SU-DHL-6 (cell line): ENCODE measurements at regions not wholly inside any gene's neighbourhood (a gene's known extent, or its start where the extent isn't known, plus 50 kb on each side); places are given as distances from the start of the nearest gene placed in this dataset.

Source experiments
- H2AFZ ChIP-seq: fragments of 200-600 bp; sonication (generic); 2 replicates; pipeline ENCODE4 v1.6.1; 2014; ENCODE audit warnings: low read depth, mild to moderate bottlenecking, moderate library complexity, mixed read lengths, antibody characterized with exemption, low read length; ENCODE audit not compliant: severe bottlenecking
- H3F3A ChIP-seq: fragments of 200-600 bp; shearing (Covaris generic); 2 replicates; pipeline ENCODE4 v1.6.0; 2016; ENCODE audit warnings: antibody characterized with exemption, mild to moderate bottlenecking; ENCODE audit not compliant: insufficient read depth
- H3K27ac ChIP-seq: fragments of 200-600 bp; sonication (generic); 2 replicates; pipeline ENCODE4 v1.5.1; 2016; ENCODE audit warnings: low read depth, mild to moderate bottlenecking, low read length, moderate library complexity, mixed read lengths
- H3K27me3 ChIP-seq: fragments of 200-600 bp; sonication (generic), shearing (Covaris generic); 2 replicates; pipeline ENCODE4 v1.6.0; 2014; ENCODE audit warnings: mild to moderate bottlenecking, low read length
- H3K36me3 ChIP-seq: fragments of 200-600 bp; sonication (generic); 2 replicates; pipeline ENCODE4 v1.6.1; 2014; ENCODE audit warnings: mild to moderate bottlenecking, low read length, mixed read lengths
- H3K4me2 ChIP-seq: fragments of 300-600, 200-600 bp; shearing (Covaris generic), sonication (generic); 2 replicates; pipeline ENCODE4 v1.6.0; 2014; ENCODE audit warnings: low read length, low read depth, mild to moderate bottlenecking; ENCODE audit not compliant: poor library complexity, severe bottlenecking
- H3K4me3 ChIP-seq: fragments of 200-600 bp; sonication (generic); 2 replicates; pipeline ENCODE4 v1.5.1; 2014; ENCODE audit warnings: antibody characterized with exemption, low read length, mild to moderate bottlenecking, mixed read lengths; ENCODE audit not compliant: insufficient read depth, poor library complexity, severe bottlenecking
- H3K79me2 ChIP-seq: fragments of 200-600 bp; sonication (generic); 2 replicates; pipeline ENCODE4 v1.6.1; 2014; ENCODE audit warnings: mild to moderate bottlenecking, low read length, moderate library complexity; ENCODE audit not compliant: insufficient read depth
- H3K9ac ChIP-seq: fragments of 200-600 bp; sonication (generic); 2 replicates; pipeline ENCODE4 v1.7.0; 2014; ENCODE audit warnings: mild to moderate bottlenecking, low read length
- H3K9me2 ChIP-seq: fragments of 200-600 bp; sonication (generic); replicated peaks from 2 replicates; pipeline ENCODE4 v1.6.1; 2014; ENCODE audit warnings: low read length; ENCODE audit not compliant: insufficient read depth
- H3K9me3 ChIP-seq: fragments of 200-600 bp; sonication (generic); 2 replicates; pipeline ENCODE4 v1.6.1; 2014; ENCODE audit warnings: low read length, mixed read lengths; ENCODE audit not compliant: insufficient read depth
- H4K20me1 ChIP-seq: fragments of 200-600 bp; sonication (generic); 2 replicates; pipeline ENCODE4 v1.6.1; 2014; ENCODE audit warnings: low read depth, mild to moderate bottlenecking, antibody characterized with exemption, low read length, moderate library complexity, mixed read lengths
- EZH2phosphoT487 ChIP-seq: fragments of 200-600 bp; sonication (generic), shearing (Covaris generic); conservative IDR thresholded peaks from 2 replicates; pipeline ENCODE4 v1.6.1; 2018; ENCODE audit warnings: mild to moderate bottlenecking, antibody characterized with exemption, low read length, moderate library complexity, mixed read lengths
- TF ChIP-seq, protein P1 (sequence below): fragments of 200-600 bp; sonication (generic); IDR thresholded peaks from one replicate; pipeline ENCODE4 v1.5.1; 2017; ENCODE audit warnings: antibody characterized with exemption, mild to moderate bottlenecking, low read length, moderate library complexity; ENCODE audit not compliant: insufficient read depth, poor library complexity, severe bottlenecking

DNA sequence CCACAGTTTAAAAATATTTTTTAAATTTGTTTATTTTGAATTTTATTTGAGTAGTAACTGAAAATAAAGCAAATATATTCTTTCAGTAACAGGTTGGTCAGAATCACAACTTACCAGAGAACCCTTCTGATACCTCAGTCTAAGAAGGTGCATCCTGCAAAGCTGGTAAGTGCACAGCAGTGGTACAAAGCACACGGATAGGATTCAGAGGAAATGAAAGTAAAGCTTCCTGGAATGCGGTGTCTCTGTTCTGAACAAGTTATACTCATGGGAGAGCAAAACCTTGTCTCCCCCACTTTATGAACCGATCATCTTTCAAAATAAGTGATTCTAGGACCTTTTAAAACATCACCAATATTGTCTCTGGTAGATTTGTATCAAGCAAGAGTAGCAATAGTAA lies 398.3 kb downstream of the TMX3 start:
- no peak overlapping the region for H3K4me2 ChIP-seq
- H3K9ac ChIP-seq: no peak overlapping the region
- no peaks in the 10 kb centered on the region for H3F3A ChIP-seq
- H3K9me3 ChIP-seq: no peaks in the 10 kb centered on the region
- TF ChIP-seq, protein P1, sequence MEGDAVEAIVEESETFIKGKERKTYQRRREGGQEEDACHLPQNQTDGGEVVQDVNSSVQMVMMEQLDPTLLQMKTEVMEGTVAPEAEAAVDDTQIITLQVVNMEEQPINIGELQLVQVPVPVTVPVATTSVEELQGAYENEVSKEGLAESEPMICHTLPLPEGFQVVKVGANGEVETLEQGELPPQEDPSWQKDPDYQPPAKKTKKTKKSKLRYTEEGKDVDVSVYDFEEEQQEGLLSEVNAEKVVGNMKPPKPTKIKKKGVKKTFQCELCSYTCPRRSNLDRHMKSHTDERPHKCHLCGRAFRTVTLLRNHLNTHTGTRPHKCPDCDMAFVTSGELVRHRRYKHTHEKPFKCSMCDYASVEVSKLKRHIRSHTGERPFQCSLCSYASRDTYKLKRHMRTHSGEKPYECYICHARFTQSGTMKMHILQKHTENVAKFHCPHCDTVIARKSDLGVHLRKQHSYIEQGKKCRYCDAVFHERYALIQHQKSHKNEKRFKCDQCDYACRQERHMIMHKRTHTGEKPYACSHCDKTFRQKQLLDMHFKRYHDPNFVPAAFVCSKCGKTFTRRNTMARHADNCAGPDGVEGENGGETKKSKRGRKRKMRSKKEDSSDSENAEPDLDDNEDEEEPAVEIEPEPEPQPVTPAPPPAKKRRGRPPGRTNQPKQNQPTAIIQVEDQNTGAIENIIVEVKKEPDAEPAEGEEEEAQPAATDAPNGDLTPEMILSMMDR: no peak
- TF ChIP-seq EZH2phosphoT487: no peak
- H3K9me2 ChIP-seq: no peaks in the 10 kb centered on the region
- no peak overlapping the region for H3K27ac ChIP-seq
- H2AFZ ChIP-seq: no peak overlapping the region
- no peaks in the 10 kb centered on the region for H3K36me3 ChIP-seq
- H3K4me3 ChIP-seq: no peak overlapping the region
- H3K79me2 ChIP-seq: no peaks in the 10 kb centered on the region
- no peaks in the 10 kb centered on the region for H4K20me1 ChIP-seq
- no peaks in the 10 kb centered on the region for H3K27me3 ChIP-seq

GRCh38 chr18:68314403-68314802 lies 400.5 kb downstream of the TMX3 start:
- Histone ChIP-seq H3K9ac (no peak overlapping the region), H3F3A (no peaks in the 10 kb centered on the region), H3K4me2 (no peak overlapping the region), H3K36me3 (no peaks in the 10 kb centered on the region), H3K79me2 (no peaks in the 10 kb centered on the region), H3K9me3 (no peaks in the 10 kb centered on the region), H3K4me3 (no peak overlapping the region), H3K27ac (no peak overlapping the region), H2AFZ (no peak overlapping the region), H4K20me1 (no peaks in the 10 kb centered on the region), H3K27me3 (no peaks in the 10 kb centered on the region), H3K9me2 (no peaks in the 10 kb centered on the region)
- TF ChIP-seq EZH2phosphoT487: no peak
- TF ChIP-seq, protein P1: no peak

GRCh38 chr18:68301441-68301840 lies 413.5 kb downstream of the TMX3 start:
- Histone ChIP-seq H3K36me3 (no peaks in the 10 kb centered on the region), H4K20me1 (no peaks in the 10 kb centered on the region), H3K79me2 (no peaks in the 10 kb centered on the region), H3K27ac (no peak overlapping the region), H3K9ac (no peak overlapping the region), H2AFZ (no peak overlapping the region), H3K4me3 (no peak overlapping the region), H3K9me2 (no peaks in the 10 kb centered on the region), H3F3A (no peaks in the 10 kb centered on the region), H3K9me3 (no peaks in the 10 kb centered on the region), H3K27me3 (no peaks in the 10 kb centered on the region), H3K4me2 (no peak overlapping the region)
- TF ChIP-seq, protein P1: no peak
- TF ChIP-seq EZH2phosphoT487: no peak
